H9 (cell line): ENCODE measurements at regions not wholly inside any gene's neighbourhood (a gene's known extent, or its start where the extent isn't known, plus 50 kb on each side); places are given as distances from the start of the nearest gene placed in this dataset.

ENCODE experiments used
- DNase-seq: peaks from one replicate; pipeline ENCODE4 v3.0.0-alpha.2; 2017
- H2AFZ ChIP-seq: one replicate; pipeline ENCODE4 v1.6.1; 2013; ENCODE audit warnings: mild to moderate bottlenecking, low read length, control low read depth, moderate library complexity
- H2AK5ac ChIP-seq: 2 replicates; pipeline ENCODE4 v1.6.1; 2013; ENCODE audit warnings: low read length, control low read depth, mixed read lengths; ENCODE audit not compliant: insufficient read length
- H2BK120ac ChIP-seq: one replicate; pipeline ENCODE4 v1.6.1; 2013; ENCODE audit warnings: low read depth, mild to moderate bottlenecking, low read length, control low read depth, inconsistent platforms; ENCODE audit not compliant: poor library complexity, severe bottlenecking
- H2BK12ac ChIP-seq: 2 replicates; pipeline ENCODE4 v1.6.1; 2013; ENCODE audit warnings: low read length, control low read depth, mixed read lengths, low read depth; ENCODE audit not compliant: insufficient read length
- H2BK15ac ChIP-seq: 2 replicates; pipeline ENCODE4 v1.6.1; 2013; ENCODE audit warnings: low read depth, low read length, control low read depth
- H2BK20ac ChIP-seq: one replicate; pipeline ENCODE4 v1.6.1; 2013; ENCODE audit warnings: low read depth, mild to moderate bottlenecking, low read length, control low read depth, inconsistent platforms; ENCODE audit not compliant: poor library complexity, severe bottlenecking
- H2BK5ac ChIP-seq: 2 replicates; pipeline ENCODE4 v1.6.1; 2013; ENCODE audit warnings: low read length, control low read depth, mixed read lengths; ENCODE audit not compliant: insufficient read length
- H3K14ac ChIP-seq: 2 replicates; pipeline ENCODE4 v1.6.1; 2013; ENCODE audit warnings: low read length, control low read depth; ENCODE audit not compliant: insufficient read depth
- H3K18ac ChIP-seq: 2 replicates; pipeline ENCODE4 v1.6.1; 2013; ENCODE audit warnings: low read depth, mild to moderate bottlenecking, mixed read lengths, low read length, control low read depth; ENCODE audit not compliant: insufficient read length
- H3K23ac ChIP-seq: 2 replicates; pipeline ENCODE4 v1.6.1; 2013; ENCODE audit warnings: low read length, control low read depth, mixed read lengths, low read depth; ENCODE audit not compliant: insufficient read length
- H3K23me2 ChIP-seq: 2 replicates; pipeline ENCODE4 v1.6.1; 2013; ENCODE audit warnings: low read depth, mild to moderate bottlenecking, mixed read lengths, low read length, control low read depth; ENCODE audit not compliant: insufficient read length, poor library complexity, severe bottlenecking
- H3K27ac ChIP-seq: 2 replicates; pipeline ENCODE4 v1.5.1; 2013; ENCODE audit warnings: low read length, control low read depth, mixed read lengths, low read depth; ENCODE audit not compliant: insufficient read length
- H3K27me3 ChIP-seq: 2 replicates; pipeline ENCODE4 v1.6.1; 2013; ENCODE audit warnings: low read length, control low read depth, inconsistent platforms; ENCODE audit not compliant: insufficient read depth
- H3K4ac ChIP-seq: 2 replicates; pipeline ENCODE4 v1.6.1; 2013; ENCODE audit warnings: low read depth, mild to moderate bottlenecking, control low read depth, inconsistent platforms, low read length, moderate library complexity
- H3K4me1 ChIP-seq: 2 replicates; pipeline ENCODE4 v1.6.1; 2013; ENCODE audit warnings: low read length, control low read depth, inconsistent platforms; ENCODE audit not compliant: insufficient read depth
- H3K4me2 ChIP-seq: 2 replicates; pipeline ENCODE4 v1.6.1; 2013; ENCODE audit warnings: low read length, control low read depth, mixed read lengths; ENCODE audit not compliant: insufficient read length, insufficient read depth
- H3K56ac ChIP-seq: 2 replicates; pipeline ENCODE4 v1.6.1; 2013; ENCODE audit warnings: low read depth, mild to moderate bottlenecking, mixed read lengths, low read length, control low read depth; ENCODE audit not compliant: insufficient read length
- H3K79me1 ChIP-seq: 2 replicates; pipeline ENCODE4 v1.6.1; 2013; ENCODE audit warnings: low read depth, mild to moderate bottlenecking, moderate library complexity, low read length, control low read depth, inconsistent platforms; ENCODE audit not compliant: insufficient read depth, poor library complexity, severe bottlenecking
- H3K79me2 ChIP-seq: 2 replicates; pipeline ENCODE4 v1.6.1; 2013; ENCODE audit warnings: low read length, control low read depth, inconsistent platforms; ENCODE audit not compliant: insufficient read depth
- H3K9ac ChIP-seq: 2 replicates; pipeline ENCODE4 v1.6.1; 2013; ENCODE audit warnings: low read length, control low read depth, mixed read lengths; ENCODE audit not compliant: insufficient read length; ENCODE audit errors: extremely low read depth
- H3K9me3 ChIP-seq: one replicate; pipeline ENCODE4 v1.6.1; 2013; ENCODE audit warnings: low read depth, low read length, inconsistent platforms; ENCODE audit not compliant: control insufficient read depth
- H3T11ph ChIP-seq: one replicate; pipeline ENCODE4 v1.6.1; 2013; ENCODE audit warnings: mild to moderate bottlenecking, low read length, control low read depth, inconsistent platforms
- H4K20me1 ChIP-seq: one replicate; pipeline ENCODE4 v1.6.1; 2013; ENCODE audit not compliant: control insufficient read depth, insufficient read length, insufficient read depth
- H4K5ac ChIP-seq: 2 replicates; pipeline ENCODE4 v1.6.1; 2013; ENCODE audit warnings: low read depth, mild to moderate bottlenecking, mixed read lengths, low read length, control low read depth; ENCODE audit not compliant: insufficient read length
- H4K8ac ChIP-seq: replicated peaks from 2 replicates; pipeline ENCODE4 v1.6.1; 2013; ENCODE audit warnings: low read length, control low read depth, mixed read lengths, low read depth; ENCODE audit not compliant: insufficient read length
- H4K91ac ChIP-seq: 2 replicates; pipeline ENCODE4 v1.6.1; 2013; ENCODE audit warnings: low read depth, mild to moderate bottlenecking, moderate library complexity, mixed read lengths, low read length, control low read depth; ENCODE audit not compliant: insufficient read length
- H3K27ac Mint-ChIP-seq, 3 experiments: 2 replicates in 2 of 3; 3 replicates in 1 of 3; pipeline ENCODE4 v1.8.0; 2020 to 2021; ENCODE audit warnings: mixed read lengths in 3 of 3, mild to moderate bottlenecking in 1 of 3, moderate library complexity in 1 of 3
- H3K27me3 Mint-ChIP-seq: 2 replicates; pipeline ENCODE4 v1.8.0; 2021; ENCODE audit warnings: low read depth, mild to moderate bottlenecking, moderate library complexity, mixed read lengths
- H3K36me3 Mint-ChIP-seq, 3 experiments: 2 replicates in 2 of 3; 3 replicates in 1 of 3; pipeline ENCODE4 v1.8.0; 2020 to 2021; ENCODE audit warnings: low read depth in 3 of 3, mixed read lengths in 3 of 3; ENCODE audit not compliant: insufficient read depth in 1 of 3
- H3K4me1 Mint-ChIP-seq, 2 experiments: 2 replicates each; pipeline ENCODE4 v1.8.0; 2020; ENCODE audit warnings: mixed read lengths in 2 of 2
- H3K4me3 Mint-ChIP-seq, 2 experiments: 2 replicates in 1 of 2; 3 replicates in 1 of 2; pipeline ENCODE4 v1.8.0; 2020 to 2021; ENCODE audit warnings: mild to moderate bottlenecking in 2 of 2, mixed read lengths in 2 of 2, moderate library complexity in 1 of 2
- H3K9me3 Mint-ChIP-seq, 2 experiments: 2 replicates in 1 of 2; 3 replicates in 1 of 2; pipeline ENCODE4 v1.8.0; 2020; ENCODE audit warnings: mild to moderate bottlenecking in 2 of 2, mixed read lengths in 2 of 2, moderate library complexity in 1 of 2
- WGBS: extraction: QIAGEN DNeasy Blood & Tissue Kit; methylation state at CpG from one replicate; pipeline ENCODE4 v1.1.7; 2013; ENCODE audit warnings: missing lambda C conversion rate, low lambda C conversion rate, mixed read lengths; ENCODE audit not compliant: insufficient read length; ENCODE audit errors: extremely low coverage; 5-methylcytosine and 5-hydroxymethylcytosine counted together
- TF ChIP-seq, protein P1 (sequence below): fragments of 200-600 bp; sonication (generic); conservative IDR thresholded peaks from 3 replicates; pipeline ENCODE4 v1.8.0; 2021; ENCODE audit warnings: antibody characterized with exemption, mild to moderate bottlenecking

DNA sequence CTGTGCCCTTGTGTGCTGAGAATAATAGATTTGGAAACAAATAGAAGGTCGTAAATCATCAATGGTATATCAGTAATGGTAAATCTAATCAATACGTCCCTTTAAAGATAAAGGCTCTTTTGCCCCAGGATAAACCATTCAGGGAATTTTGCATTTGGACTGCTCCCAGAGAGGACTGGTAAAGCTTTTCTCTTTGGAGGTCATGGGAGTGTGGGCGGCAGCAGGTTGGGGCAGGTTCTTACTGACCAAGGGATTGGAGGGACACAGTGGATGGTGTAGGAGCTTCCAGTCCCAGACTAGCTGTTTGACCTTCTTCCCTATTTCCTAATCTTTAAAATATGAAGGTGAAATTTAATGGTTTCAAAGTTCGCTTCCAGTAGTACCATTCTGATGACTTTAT is 87.8 kb upstream of the NTF3 start:
- H3K14ac ChIP-seq: no peak overlapping the region
- H3K27ac ChIP-seq: no peak overlapping the region
- WGBS: no CpG with 5 or more reads among the region's 4 CpGs
- peaks cover 4 to 7% of the 10 kb centered on the region in 2 experiments; a peak in 2 of 4 replicates for H3K4me1 Mint-ChIP-seq
- H3K23me2 ChIP-seq: no peaks in the 10 kb centered on the region
- H3T11ph ChIP-seq: no peak overlapping the region
- H3K4me1 ChIP-seq: no peaks in the 10 kb centered on the region
- H3K4me2 ChIP-seq: no peak overlapping the region
- no peaks in the 10 kb centered on the region for H4K20me1 ChIP-seq
- H4K91ac ChIP-seq: no peak overlapping the region
- peaks cover 2% of the 10 kb centered on the region; the same call in 1 of the 2 replicates for H3K27me3 Mint-ChIP-seq
- no peak for DNase-seq
- no peak overlapping the region for H2BK120ac ChIP-seq
- no peaks in the 10 kb centered on the region for H3K36me3 Mint-ChIP-seq
- no peak overlapping the region for H2BK20ac ChIP-seq
- H2BK12ac ChIP-seq: no peak overlapping the region
- no peak overlapping the region for H3K56ac ChIP-seq
- H2BK5ac ChIP-seq: no peak overlapping the region
- H3K18ac ChIP-seq: no peak overlapping the region
- no peaks in the 10 kb centered on the region for H3K27me3 ChIP-seq
- H4K5ac ChIP-seq: no peak overlapping the region
- no peak overlapping the region for H2AK5ac ChIP-seq
- no peak overlapping the region for H3K4ac ChIP-seq
- H4K8ac ChIP-seq: no peak overlapping the region
- H3K9me3 ChIP-seq: no peaks in the 10 kb centered on the region
- no peak overlapping the region for H3K27ac Mint-ChIP-seq
- H3K79me2 ChIP-seq: no peaks in the 10 kb centered on the region
- no peak overlapping the region for H3K9ac ChIP-seq
- no peak overlapping the region for H2AFZ ChIP-seq
- no peak overlapping the region for H2BK15ac ChIP-seq
- H3K4me3 Mint-ChIP-seq: no peak overlapping the region
- TF ChIP-seq, protein P1, sequence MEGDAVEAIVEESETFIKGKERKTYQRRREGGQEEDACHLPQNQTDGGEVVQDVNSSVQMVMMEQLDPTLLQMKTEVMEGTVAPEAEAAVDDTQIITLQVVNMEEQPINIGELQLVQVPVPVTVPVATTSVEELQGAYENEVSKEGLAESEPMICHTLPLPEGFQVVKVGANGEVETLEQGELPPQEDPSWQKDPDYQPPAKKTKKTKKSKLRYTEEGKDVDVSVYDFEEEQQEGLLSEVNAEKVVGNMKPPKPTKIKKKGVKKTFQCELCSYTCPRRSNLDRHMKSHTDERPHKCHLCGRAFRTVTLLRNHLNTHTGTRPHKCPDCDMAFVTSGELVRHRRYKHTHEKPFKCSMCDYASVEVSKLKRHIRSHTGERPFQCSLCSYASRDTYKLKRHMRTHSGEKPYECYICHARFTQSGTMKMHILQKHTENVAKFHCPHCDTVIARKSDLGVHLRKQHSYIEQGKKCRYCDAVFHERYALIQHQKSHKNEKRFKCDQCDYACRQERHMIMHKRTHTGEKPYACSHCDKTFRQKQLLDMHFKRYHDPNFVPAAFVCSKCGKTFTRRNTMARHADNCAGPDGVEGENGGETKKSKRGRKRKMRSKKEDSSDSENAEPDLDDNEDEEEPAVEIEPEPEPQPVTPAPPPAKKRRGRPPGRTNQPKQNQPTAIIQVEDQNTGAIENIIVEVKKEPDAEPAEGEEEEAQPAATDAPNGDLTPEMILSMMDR: no peak
- H3K79me1 ChIP-seq: no peaks in the 10 kb centered on the region
- H3K9me3 Mint-ChIP-seq: no peaks in the 10 kb centered on the region
- no peak overlapping the region for H3K23ac ChIP-seq
